Superior temporal gyrus (tissue), 1 donor: ENCODE measurements at regions not wholly inside any gene's neighbourhood (a gene's known extent, or its start where the extent isn't known, plus 50 kb on each side); places are given as distances from the start of the nearest gene placed in this dataset.
"Not testable (repeated sequence)": the region's sequence is repeated elsewhere in the genome, so short reads cannot be mapped to it uniquely, and the experiment has no call there.

Experiments used
- DNase-seq: peaks from one replicate; pipeline ENCODE4 v3.0.0-alpha.2; 2016; ENCODE audit errors: extremely low spot score

GRCh38 chr18:38526922-38527321 lies 961.3 kb upstream of the CELF4 start:
- DNase-seq, result no peak

DNA sequence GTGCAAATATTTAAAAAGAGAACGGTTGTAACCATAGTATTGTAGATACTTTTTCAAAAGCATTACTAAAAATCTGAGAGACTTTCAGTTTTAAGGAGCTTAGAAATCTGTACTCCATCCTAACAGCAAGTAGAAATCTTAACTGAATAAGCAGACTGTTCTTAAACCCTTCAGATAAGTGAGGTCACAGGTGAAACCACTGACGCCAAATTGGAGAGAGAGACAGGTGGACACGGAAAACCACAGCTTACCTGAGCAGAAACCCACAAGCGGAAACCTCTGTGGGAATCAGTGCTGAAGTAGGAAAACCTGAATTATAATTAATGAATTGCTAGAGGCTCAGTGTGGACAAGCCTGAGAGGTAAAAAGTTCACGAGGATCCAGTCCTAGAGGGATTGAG lies 959.4 kb upstream of the CELF4 start:
- DNase-seq, result no peak

DNA sequence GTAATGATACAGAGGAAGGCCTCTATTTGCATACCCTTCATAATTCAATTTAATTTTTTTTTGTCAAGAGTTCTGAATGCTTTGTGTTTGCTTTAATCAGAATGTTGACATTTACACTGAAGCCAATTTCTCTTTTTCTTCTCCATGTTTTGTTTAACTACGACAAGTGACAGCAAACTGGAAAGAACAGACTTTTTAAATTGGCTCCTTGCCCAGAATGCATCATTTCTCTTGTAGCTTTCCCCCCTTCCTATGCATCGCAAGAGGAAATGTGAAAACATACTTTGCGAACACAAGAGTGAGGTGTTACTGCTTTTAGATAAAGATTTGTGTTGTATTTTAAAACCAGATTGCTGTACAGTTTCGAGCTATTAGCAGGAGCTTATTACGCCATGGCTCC lies 955.2 kb upstream of the CELF4 start:
- no peak for DNase-seq

- DNase-seq, result no peak
These were observed 936.9 kb upstream of the CELF4 start for GRCh38 chr18:38502539-38502938.

GRCh38 chr18:38497266-38497665 lies 931.7 kb upstream of the CELF4 start:
- DNase-seq, result no peak

- DNase-seq, result no peak
These were observed 930.7 kb upstream of the CELF4 start for GRCh38 chr18:38496222-38496793.

GRCh38 chr18:38494065-38494464 lies 928.5 kb upstream of the CELF4 start:
- DNase-seq, result no peak

GRCh38 chr18:38491195-38491594 lies 925.6 kb upstream of the CELF4 start:
- no peak for DNase-seq

- DNase-seq, result not testable (repeated sequence)
These were observed 924.1 kb upstream of the CELF4 start for GRCh38 chr18:38489721-38490120.

- no peak for DNase-seq
These were observed 921.9 kb upstream of the CELF4 start for GRCh38 chr18:38487521-38487920.

DNA sequence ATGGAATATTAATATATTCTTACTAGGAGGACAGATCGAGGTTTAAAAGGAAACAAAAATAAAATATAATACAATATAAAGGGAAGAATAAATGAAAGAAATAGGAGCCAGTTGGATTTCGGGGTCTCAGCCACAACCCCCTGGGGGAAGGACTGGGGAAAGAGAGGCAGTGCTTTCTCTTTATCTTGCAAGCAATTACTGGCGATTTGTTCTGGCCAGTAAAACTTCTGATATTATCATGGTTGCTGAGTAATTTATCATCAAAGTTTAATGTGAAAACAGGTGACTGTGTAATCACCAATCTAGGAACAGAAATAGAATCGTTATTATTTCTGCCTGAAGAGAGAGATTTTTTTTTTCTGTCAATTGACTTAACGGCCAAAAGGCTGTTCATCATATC lies 917.7 kb upstream of the CELF4 start:
- DNase-seq, result no peak

GRCh38 chr18:38481576-38481975 lies 916.0 kb upstream of the CELF4 start:
- peak; percentile 81 for DNase-seq

DNA sequence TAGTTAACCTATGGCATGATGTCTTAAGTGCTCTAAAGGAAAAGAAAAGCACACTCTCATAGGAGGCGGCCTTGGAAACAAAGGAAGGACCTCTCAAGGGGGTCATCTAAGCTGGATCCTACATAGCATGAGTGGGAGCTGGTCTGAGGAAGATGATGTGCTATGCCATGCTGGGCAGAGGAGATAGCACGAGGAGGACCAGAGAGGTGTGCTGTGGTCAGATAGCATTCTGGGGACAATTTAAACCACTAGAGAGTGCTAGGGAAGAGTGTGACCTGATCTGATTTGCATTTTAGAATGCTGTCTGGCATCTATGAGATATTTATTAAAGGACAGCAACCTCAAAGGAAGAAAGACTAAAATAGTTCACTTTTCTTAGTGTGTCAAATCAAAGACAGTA lies 910.1 kb upstream of the CELF4 start:
- no peak for DNase-seq

DNA sequence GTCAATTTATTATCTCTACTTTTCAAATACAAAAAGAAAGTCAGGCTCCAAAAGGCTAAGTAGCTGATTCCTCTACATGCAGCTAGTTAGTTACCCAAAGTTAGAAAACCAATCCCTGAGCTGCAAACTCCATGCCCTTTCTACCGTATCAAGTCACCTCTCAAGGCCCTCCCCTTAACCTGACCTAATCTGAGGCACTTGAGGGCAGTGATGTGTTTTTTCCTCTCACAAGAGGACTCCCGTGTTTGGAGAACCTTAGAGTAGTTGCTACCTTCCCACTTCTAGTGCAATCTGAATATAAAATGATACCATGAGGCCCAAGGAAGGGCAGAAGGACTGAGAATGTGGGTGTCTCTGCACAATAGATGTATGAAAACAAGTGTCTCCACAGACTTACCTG lies 907.9 kb upstream of the CELF4 start:
- no peak for DNase-seq

DNA sequence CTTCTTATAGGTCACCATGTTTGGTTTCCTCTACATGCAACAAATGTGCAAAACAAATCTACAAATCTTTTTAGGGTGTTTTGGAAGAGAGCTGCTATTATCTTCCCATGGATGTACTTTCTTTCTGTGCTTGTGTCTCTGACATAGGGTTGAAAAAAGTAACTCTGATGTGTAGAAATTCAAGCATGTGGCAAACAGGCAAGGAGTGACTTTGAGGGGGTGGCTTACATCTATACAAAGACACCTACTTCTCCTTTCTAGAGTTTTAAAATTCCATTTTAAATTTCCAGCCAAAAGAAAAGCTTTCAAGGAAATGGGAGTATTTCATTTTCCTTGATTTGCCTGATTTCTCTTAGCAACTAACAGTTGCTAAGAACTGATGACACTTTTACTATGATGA lies 904.8 kb upstream of the CELF4 start:
- no peak for DNase-seq

DNA sequence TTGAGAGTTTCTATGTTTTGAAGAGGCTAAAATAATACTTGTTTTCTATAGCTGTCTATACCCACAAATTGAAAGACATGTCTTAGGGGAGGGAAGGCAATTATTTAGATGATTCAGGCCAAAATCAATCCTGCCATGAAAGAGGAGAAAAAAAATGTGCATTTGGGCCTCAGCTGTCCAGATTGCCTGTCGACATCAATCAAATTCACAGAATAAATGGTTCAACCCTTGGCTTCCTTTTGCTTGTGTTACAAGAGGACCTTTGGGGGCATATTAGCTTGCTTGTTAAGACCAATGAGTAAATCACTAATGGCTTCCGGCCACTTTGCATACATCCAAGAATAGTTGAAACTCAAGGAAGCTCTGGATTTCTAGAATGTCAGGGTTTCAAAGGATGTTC lies 900.8 kb upstream of the CELF4 start:
- DNase-seq, result no peak

DNA sequence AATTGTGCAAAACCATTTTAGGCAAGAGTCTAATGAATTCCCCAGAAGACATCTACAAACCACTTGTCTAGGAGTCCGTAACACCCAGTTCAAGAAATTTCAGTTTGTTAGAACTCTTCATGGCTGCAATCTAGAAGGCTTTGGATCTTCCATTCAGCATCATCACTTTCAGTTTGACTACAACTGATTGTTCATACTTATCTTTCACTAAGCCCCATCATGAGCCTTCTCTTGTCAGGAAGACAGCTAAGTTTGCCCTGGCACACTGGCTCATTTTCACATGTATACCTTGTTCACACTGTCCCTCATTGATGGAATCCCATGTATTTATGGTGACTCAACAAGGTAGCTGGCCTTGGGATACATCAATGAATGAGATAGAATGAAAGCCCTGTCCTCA lies 898.4 kb upstream of the CELF4 start:
- DNase-seq, result no peak

- no peak for DNase-seq
These were observed 895.1 kb upstream of the CELF4 start for GRCh38 chr18:38460657-38461056.

DNA sequence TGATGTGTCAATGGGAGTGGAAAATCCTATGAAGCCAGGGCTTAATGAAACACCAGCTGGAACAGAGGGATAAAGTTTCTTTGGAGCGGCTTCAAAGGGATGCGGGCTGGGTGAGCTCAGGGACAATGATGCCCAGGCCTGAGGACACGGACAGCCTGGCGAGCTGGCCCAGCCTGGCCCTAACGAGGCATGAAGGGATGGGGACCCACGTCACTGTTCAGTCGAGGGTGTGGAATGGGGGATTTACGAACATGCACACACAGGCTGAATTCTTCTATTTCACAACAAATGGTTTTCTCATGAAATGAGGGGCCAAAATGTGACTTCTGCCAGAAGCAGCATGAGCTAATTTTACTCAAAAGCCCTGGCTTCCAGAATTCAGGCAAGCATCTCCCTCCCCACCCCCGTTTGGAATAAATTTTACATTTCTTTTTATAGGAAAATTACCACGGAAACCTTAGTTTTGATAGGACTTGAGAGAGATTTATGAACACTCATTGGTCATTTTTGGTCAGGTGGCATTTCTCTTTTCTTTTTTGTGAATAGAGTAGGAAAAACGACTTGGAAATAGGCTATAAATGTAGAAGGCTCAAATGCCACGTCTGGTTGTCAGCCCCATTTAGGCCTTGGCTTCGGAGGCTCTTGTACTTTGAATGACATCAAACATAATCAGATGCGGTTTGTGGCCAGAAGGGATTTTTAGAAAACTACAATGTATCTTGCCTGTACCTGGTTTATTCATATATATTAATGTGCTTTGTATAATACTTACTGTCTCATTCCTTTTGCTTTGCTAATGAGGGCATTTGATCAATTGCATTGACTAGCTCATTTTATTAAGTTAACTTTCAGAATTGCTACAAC lies 893.8 kb upstream of the CELF4 start:
- peak; percentile 47 for DNase-seq

DNA sequence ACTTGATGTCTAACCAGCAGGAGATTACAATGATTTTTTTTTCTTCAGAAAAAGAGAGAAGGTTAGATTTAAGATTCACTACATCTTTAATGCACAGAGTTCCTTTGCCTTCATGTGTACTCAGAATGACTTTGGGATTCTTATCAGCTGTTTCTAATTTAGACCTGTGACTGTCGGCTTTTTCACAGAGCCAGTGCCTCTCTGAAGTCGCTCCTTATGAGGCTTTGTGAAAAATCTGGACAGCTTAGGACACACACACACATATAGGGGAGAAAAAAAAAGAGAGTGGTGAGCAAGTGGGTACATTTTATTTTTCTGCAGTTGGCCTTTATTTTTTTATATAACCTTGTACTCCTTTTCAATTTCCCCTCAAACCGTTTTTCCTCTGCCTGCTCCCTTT lies 893.1 kb upstream of the CELF4 start:
- DNase-seq, result peak; percentile 27

DNA sequence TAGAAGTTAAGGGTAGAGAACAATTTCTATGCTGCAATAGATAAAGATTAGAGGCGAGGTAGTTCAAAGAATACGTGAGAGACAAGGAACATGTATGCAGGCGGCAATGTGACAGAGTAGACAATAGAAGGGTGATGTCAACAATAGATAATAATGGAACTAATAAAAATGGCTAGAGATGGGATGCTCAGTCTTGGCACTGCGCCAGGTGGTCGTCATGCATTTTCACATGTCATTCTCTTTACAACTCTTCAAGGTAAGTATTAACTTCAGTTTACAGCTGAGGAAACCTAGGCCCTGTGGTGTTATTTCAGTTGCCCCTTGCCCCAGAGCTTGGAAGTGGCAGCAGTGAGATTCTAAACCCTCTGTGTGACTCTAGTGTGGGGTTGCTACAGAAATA lies 890.7 kb upstream of the CELF4 start:
- no peak for DNase-seq

DNA sequence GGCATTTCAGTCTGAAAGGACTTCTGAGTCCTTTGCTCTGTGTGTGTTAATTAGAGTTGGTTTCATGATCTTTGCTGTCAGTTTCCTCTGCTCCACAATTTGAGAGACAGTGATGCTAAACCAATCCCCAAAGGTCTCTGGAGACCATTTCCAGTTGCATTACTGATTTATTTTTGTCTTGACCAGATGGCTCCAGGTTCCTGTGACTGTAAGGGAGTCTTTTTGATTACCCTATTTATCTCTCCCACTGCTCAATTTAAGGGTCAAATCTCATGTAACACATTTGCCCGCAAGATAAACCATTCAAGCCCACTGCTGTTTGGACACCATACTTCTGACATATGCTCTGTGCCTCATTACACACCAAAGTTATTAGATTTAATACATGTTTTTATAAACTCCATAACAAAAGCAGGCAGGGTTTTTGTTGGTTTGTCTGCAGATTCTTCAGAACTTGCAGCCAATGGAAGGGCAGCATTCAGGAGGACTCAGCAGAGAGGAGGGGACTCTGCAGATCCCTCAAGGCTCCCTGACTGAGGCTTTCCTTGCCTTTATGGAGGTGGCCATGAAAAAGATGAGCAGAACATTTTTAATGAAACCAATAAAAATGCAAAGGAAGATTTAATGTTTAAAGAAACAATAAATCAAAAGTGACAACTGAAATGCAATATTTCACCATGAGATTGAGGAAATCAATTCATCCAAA lies 889.3 kb upstream of the CELF4 start:
- DNase-seq, result no peak

DNA sequence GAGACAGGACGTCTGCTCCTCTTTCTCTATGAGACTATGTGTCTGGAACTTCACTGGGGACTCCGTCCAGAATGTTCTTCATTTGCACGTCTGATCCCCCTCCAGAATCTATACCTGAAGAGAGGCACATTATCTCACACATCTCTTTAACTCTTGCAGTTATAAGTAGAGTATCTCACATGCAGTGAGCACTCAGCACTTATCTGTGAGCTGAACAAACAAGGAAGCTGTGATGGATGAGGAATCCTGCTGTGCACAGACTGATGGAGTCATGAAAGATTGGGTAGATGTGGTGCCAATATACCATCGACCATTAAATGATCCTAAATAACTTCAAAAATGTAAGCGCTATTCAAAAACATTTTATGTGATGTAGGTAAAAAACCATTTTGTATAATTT lies 888.3 kb upstream of the CELF4 start:
- no peak for DNase-seq
